NCI-H446 (cell line): ENCODE measurements at regions not wholly inside any gene's neighbourhood (a gene's known extent, or its start where the extent isn't known, plus 50 kb on each side); places are given as distances from the start of the nearest gene placed in this dataset.

Experiments used
- DNase-seq, 2 experiments: peaks; one replicate each; lab custom pipeline; 2025; lab: John Stamatoyannopoulos, UW

- no peak for DNase-seq
Measured at GRCh38 chr14:85079842-85080730, 449.9 kb upstream of the FLRT2 start.

- no peak for DNase-seq
Measured at GRCh38 chr14:85084344-85084743, 445.6 kb upstream of the FLRT2 start.

- no peak for DNase-seq
Measured at GRCh38 chr14:85085981-85086380, 444.0 kb upstream of the FLRT2 start.

GRCh38 chr14:85087201-85087600 is 442.7 kb upstream of the FLRT2 start:
- DNase-seq = no peak

- DNase-seq = no peak
Measured at GRCh38 chr14:85088192-85088591, 441.8 kb upstream of the FLRT2 start.

- DNase-seq = no peak
Measured at GRCh38 chr14:85090681-85091080, 439.3 kb upstream of the FLRT2 start.

- no peak for DNase-seq
Measured at GRCh38 chr14:85093631-85094330, 436.2 kb upstream of the FLRT2 start.

- DNase-seq = no peak
Measured at GRCh38 chr14:85102591-85102990, 427.4 kb upstream of the FLRT2 start.

- no peak for DNase-seq
Measured at GRCh38 chr14:85106506-85106905, 423.4 kb upstream of the FLRT2 start.

- no peak for DNase-seq
Measured at GRCh38 chr14:85112762-85113161, 417.2 kb upstream of the FLRT2 start.

- DNase-seq = no peak
Measured at GRCh38 chr14:85115921-85116320, 414.0 kb upstream of the FLRT2 start.

- DNase-seq = no peak
Measured at GRCh38 chr14:85118274-85118673, 411.7 kb upstream of the FLRT2 start.

- DNase-seq = no peak
Measured at GRCh38 chr14:85122690-85123089, 407.3 kb upstream of the FLRT2 start.

- DNase-seq = no peak
Measured at GRCh38 chr14:85123755-85124154, 406.2 kb upstream of the FLRT2 start.

- no peak for DNase-seq
Measured at GRCh38 chr14:85124631-85125290, 405.2 kb upstream of the FLRT2 start.

GRCh38 chr14:85125291-85125670 is 404.7 kb upstream of the FLRT2 start:
- no peak for DNase-seq

- DNase-seq = no peak
Measured at GRCh38 chr14:85129921-85130320, 400.0 kb upstream of the FLRT2 start.

- DNase-seq = no peak
Measured at GRCh38 chr14:85131226-85131922, 398.6 kb upstream of the FLRT2 start.

GRCh38 chr14:85142982-85143381 is 387.0 kb upstream of the FLRT2 start:
- no peak for DNase-seq

- no peak for DNase-seq
Measured at GRCh38 chr14:85146779-85147178, 383.2 kb upstream of the FLRT2 start.

GRCh38 chr14:85150166-85150565 is 379.8 kb upstream of the FLRT2 start:
- no peak for DNase-seq

GRCh38 chr14:85154714-85155113 is 375.2 kb upstream of the FLRT2 start:
- no peak for DNase-seq
